K562 (cell line): ENCODE measurements at regions not wholly inside any gene's neighbourhood (a gene's known extent, or its start where the extent isn't known, plus 50 kb on each side); places are given as distances from the start of the nearest gene placed in this dataset.

ENCODE experiments used
- CEBPB ChIP-seq: fragments of 450-650 bp; IDR thresholded peaks from 2 replicates; pipeline ENCODE4 v1.6.1; 2016; ENCODE audit warnings: missing genetic modification characterization, missing compliant biosample characterization
- CREM ChIP-seq: IDR thresholded peaks from 2 replicates; pipeline ENCODE4 v1.6.1; 2014; ENCODE audit warnings: antibody characterized with exemption, low read depth
- FOXM1 ChIP-seq, 2 experiments: fragments of 450-650 bp in 1 of 2; sonication (generic) in 1 of 2; formaldehyde crosslinking in 1 of 2; IDR thresholded peaks; 2 replicates each; pipeline versions ENCODE4 v1.6.1 to v1.9.0; 2017 to 2022; ENCODE audit warnings: low read depth in 2 of 2, mild to moderate bottlenecking in 2 of 2, missing genetic modification reagents in 1 of 2, moderate library complexity in 1 of 2
- HCFC1 ChIP-seq: IDR thresholded peaks from 2 replicates; pipeline ENCODE4 v1.6.1; 2012; ENCODE audit warnings: low read depth, low read length, improper control_type of control experiment
- HDAC6 ChIP-seq: IDR thresholded peaks from 2 replicates; pipeline ENCODE4 v1.6.1; 2012; ENCODE audit warnings: low read depth, mild to moderate bottlenecking, control low read depth, inconsistent platforms, low read length, moderate library complexity
- HIVEP1 ChIP-seq: fragments of 250-450 bp; sonication (Bioruptor Pico); IDR thresholded peaks from 2 replicates; pipeline ENCODE4 v1.4.0; 2020; ENCODE audit warnings: mild to moderate bottlenecking
- LCOR ChIP-seq: sonication (generic); formaldehyde crosslinking; IDR thresholded peaks from 2 replicates; pipeline ENCODE4 v1.8.0; 2022; ENCODE audit warnings: mild to moderate bottlenecking, missing genetic modification reagents
- NR3C1 ChIP-seq: sonication (generic); formaldehyde crosslinking; IDR thresholded peaks from 2 replicates; pipeline ENCODE4 v1.8.1; 2022; ENCODE audit warnings: missing genetic modification reagents
- PTBP1 ChIP-seq: fragments of 200-400 bp; formaldehyde crosslinking; IDR thresholded peaks from 2 replicates; pipeline ENCODE4 v1.6.1; 2017; ENCODE audit warnings: low read depth, low read length
- ZFP1 ChIP-seq: fragments of 450-650 bp; formaldehyde crosslinking; IDR thresholded peaks from 2 replicates; pipeline ENCODE4 v1.4.0; 2020; ENCODE audit warnings: mild to moderate bottlenecking, mixed read lengths
- ZFX ChIP-seq: sonication (generic); formaldehyde crosslinking; IDR thresholded peaks from 2 replicates; pipeline ENCODE4 v1.8.0; 2022; ENCODE audit warnings: mild to moderate bottlenecking, missing genetic modification reagents, moderate library complexity
- TF ChIP-seq, protein P1 (sequence below): fragments of 450-650 bp; IDR thresholded peaks from 2 replicates; pipeline ENCODE4 v1.6.1; 2016; ENCODE audit warnings: missing biosample characterization, missing genetic modification characterization
- TF ChIP-seq, protein P2 (sequence below), 3 experiments: IDR thresholded peaks in 2 of 3; conservative IDR thresholded peaks in 1 of 3; 2 replicates each; pipeline ENCODE4 v1.5.1; 2011 to 2012; ENCODE audit warnings: low read length in 3 of 3, mild to moderate bottlenecking in 3 of 3, control low read depth in 2 of 3, improper control_type of control experiment in 1 of 3, inconsistent platforms in 1 of 3, low read depth in 1 of 3, mixed read lengths in 1 of 3, moderate library complexity in 1 of 3; ENCODE audit not compliant: insufficient read depth in 2 of 3

DNA sequence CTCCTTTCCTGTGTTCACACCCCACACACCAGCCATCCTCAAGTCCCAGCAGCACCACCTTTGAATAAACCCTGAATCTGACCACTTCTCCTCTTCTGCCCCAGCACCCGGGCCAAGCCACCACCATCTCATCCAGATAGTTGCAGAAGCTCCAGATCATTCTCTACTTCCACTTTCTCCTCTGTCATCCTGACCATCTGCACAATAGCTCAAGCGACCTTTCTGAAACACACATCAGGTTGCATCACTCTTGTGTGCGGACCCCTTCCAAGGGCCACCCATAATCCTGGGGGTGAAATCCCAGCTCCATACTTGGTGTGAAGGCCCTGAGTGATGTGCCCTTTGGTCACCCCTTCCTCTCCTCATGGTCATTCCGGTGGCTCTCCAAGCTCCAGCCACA is 187.4 kb upstream of the GALNT17 start:
- TF ChIP-seq LCOR (no peak), ZFP1 (CRISPR knock-in tag) (no peak), PTBP1 (no peak), FOXM1 (IDR thresholded peaks at IDR 0.05; ENCODE audit: low read depth) (no peak), FOXM1 (CRISPR knock-in tag; IDR thresholded peaks at IDR 0.05; ENCODE audit: low read depth) (no peak), CREM (no peak), HCFC1 (no peak), ZFX (CRISPR knock-in tag) (no peak), CEBPB (tag) (no peak), HDAC6 (no peak), HIVEP1 (CRISPR knock-in tag) (no peak), NR3C1 (CRISPR knock-in tag) (no peak)
- TF ChIP-seq, protein P1, sequence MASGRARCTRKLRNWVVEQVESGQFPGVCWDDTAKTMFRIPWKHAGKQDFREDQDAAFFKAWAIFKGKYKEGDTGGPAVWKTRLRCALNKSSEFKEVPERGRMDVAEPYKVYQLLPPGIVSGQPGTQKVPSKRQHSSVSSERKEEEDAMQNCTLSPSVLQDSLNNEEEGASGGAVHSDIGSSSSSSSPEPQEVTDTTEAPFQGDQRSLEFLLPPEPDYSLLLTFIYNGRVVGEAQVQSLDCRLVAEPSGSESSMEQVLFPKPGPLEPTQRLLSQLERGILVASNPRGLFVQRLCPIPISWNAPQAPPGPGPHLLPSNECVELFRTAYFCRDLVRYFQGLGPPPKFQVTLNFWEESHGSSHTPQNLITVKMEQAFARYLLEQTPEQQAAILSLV (tag) = no peak
- TF ChIP-seq, protein P2, sequence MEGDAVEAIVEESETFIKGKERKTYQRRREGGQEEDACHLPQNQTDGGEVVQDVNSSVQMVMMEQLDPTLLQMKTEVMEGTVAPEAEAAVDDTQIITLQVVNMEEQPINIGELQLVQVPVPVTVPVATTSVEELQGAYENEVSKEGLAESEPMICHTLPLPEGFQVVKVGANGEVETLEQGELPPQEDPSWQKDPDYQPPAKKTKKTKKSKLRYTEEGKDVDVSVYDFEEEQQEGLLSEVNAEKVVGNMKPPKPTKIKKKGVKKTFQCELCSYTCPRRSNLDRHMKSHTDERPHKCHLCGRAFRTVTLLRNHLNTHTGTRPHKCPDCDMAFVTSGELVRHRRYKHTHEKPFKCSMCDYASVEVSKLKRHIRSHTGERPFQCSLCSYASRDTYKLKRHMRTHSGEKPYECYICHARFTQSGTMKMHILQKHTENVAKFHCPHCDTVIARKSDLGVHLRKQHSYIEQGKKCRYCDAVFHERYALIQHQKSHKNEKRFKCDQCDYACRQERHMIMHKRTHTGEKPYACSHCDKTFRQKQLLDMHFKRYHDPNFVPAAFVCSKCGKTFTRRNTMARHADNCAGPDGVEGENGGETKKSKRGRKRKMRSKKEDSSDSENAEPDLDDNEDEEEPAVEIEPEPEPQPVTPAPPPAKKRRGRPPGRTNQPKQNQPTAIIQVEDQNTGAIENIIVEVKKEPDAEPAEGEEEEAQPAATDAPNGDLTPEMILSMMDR (IDR thresholded peaks at IDR 0.05 in 2 of 3, conservative IDR thresholded peaks at IDR 0.05 in 1 of 3; ENCODE audit: insufficient read depth in 2 of 3, low read depth in 1 of 3, low read length in 3 of 3) = no peak
